HepG2 (cell line): ENCODE measurements at regions not wholly inside any gene's neighbourhood (a gene's known extent, or its start where the extent isn't known, plus 50 kb on each side); places are given as distances from the start of the nearest gene placed in this dataset.

Experiments
- ATAC-seq: fragments of 200-7000 bp; cut with Tn5 transposase; 3 replicates; pipeline ENCODE4 v1.9.1; 2020; ENCODE audit warnings: mild to moderate bottlenecking, moderate library complexity
- BruUV-seq: library from RNA; stranded (reverse); fragments of 400-500 nt; replicated peaks from 2 replicates; lab custom pipeline; 2021; lab: Mats Ljungman, UMichigan
- CTCF ChIA-PET: fragments of 300-600 bp; formaldehyde crosslinking; extraction: SDS; loops from one replicate; lab custom pipeline; 2021; ENCODE audit warnings: low total read pairs, inconsistent platforms, low intra/inter-chr PET ratio; lab: Yijun Ruan, JAX
- POLR2A ChIA-PET: fragments of 350-600 bp; sonication (Branson Sonifier 250); formaldehyde crosslinking; loops from one replicate; lab custom pipeline; 2020; ENCODE audit warnings: antibody characterized with exemption, inconsistent platforms; lab: Yijun Ruan, JAX
- DNase-seq: peaks from one replicate; pipeline ENCODE4 v3.0.0-alpha.2; 2015; ENCODE audit warnings: low spot score
- FAIRE-seq: peaks from 3 replicates; lab custom pipeline; 2011; peaks lifted over from hg19 to GRCh38; lab: Jason Lieb, UNC
- H2AFZ ChIP-seq: one replicate; pipeline ENCODE4 v1.6.1; 2011; ENCODE audit warnings: low read length, inconsistent platforms
- H3K27ac ChIP-seq: fragments of 300-600 bp; 3 replicates; pipeline ENCODE4 v1.8.0; 2011; ENCODE audit warnings: mixed run types, mild to moderate bottlenecking, mixed read lengths, low read length, inconsistent platforms; ENCODE audit not compliant: insufficient read depth; ENCODE audit errors: extremely low read length
- H3K27me3 ChIP-seq, 2 experiments: fragments of 200-600 bp in 1 of 2; 2 replicates in 1 of 2; 3 replicates in 1 of 2; pipeline versions ENCODE4 v1.6.0 to v1.8.0; 2011; ENCODE audit warnings: low read length in 2 of 2, mild to moderate bottlenecking in 2 of 2, moderate library complexity in 2 of 2, inconsistent platforms in 1 of 2; ENCODE audit not compliant: insufficient read depth in 2 of 2, control insufficient read depth in 1 of 2
- H3K36me3 ChIP-seq, 2 experiments: fragments of 200-600 bp in 1 of 2; replicated peaks in 1 of 2; 2 replicates in 1 of 2; 3 replicates in 1 of 2; pipeline versions ENCODE4 v1.5.1 to v1.8.0; 2011; ENCODE audit warnings: low read length in 2 of 2, inconsistent platforms in 1 of 2; ENCODE audit not compliant: insufficient read depth in 2 of 2, control insufficient read depth in 1 of 2
- H3K4me1 ChIP-seq: 2 replicates; pipeline ENCODE4 v1.5.1; 2012; ENCODE audit warnings: low read length, inconsistent platforms; ENCODE audit not compliant: insufficient read depth
- H3K4me2 ChIP-seq: 2 replicates; pipeline ENCODE4 v1.6.0; 2011; ENCODE audit warnings: low read depth, low read length, inconsistent platforms
- H3K4me3 ChIP-seq, 3 experiments: fragments of 200-600 bp in 1 of 3; sonication (generic), shearing (Covaris generic) in 1 of 3; replicated peaks in 1 of 3; 2 replicates each; pipeline ENCODE4 v1.5.1; 2011 to 2016; ENCODE audit warnings: low read length in 3 of 3, inconsistent platforms in 2 of 3, low read depth in 2 of 3, mild to moderate bottlenecking in 2 of 3, control low read depth in 1 of 3, mixed read lengths in 1 of 3; ENCODE audit not compliant: insufficient read depth in 1 of 3
- H3K79me2 ChIP-seq: one replicate; pipeline ENCODE4 v1.6.1; 2011; ENCODE audit warnings: low read length, inconsistent platforms; ENCODE audit not compliant: insufficient read depth
- H3K9ac ChIP-seq: 2 replicates; pipeline ENCODE4 v1.6.0; 2011; ENCODE audit warnings: mild to moderate bottlenecking, low read depth, low read length, inconsistent platforms; ENCODE audit not compliant: insufficient read depth
- H3K9me3 ChIP-seq: 2 replicates; pipeline ENCODE4 v1.5.1; 2012; ENCODE audit warnings: mild to moderate bottlenecking, low read length
- H4K20me1 ChIP-seq: 2 replicates; pipeline ENCODE4 v1.6.0; 2011; ENCODE audit warnings: inconsistent platforms, mild to moderate bottlenecking, low read length, moderate library complexity; ENCODE audit not compliant: insufficient read depth
- DZIP1 ChIP-seq: sonication (generic); formaldehyde crosslinking; IDR thresholded peaks from 2 replicates; pipeline ENCODE4 v1.5.0; 2020; ENCODE audit warnings: mild to moderate bottlenecking, missing genetic modification reagents
- GABPB1 ChIP-seq: IDR thresholded peaks from 2 replicates; pipeline ENCODE4 v1.6.1; 2016; ENCODE audit warnings: mild to moderate bottlenecking, missing genetic modification reagents, moderate library complexity, missing compliant biosample characterization
- HDAC6 ChIP-seq: fragments of 200-600 bp; sonication (generic); IDR thresholded peaks from 2 replicates; pipeline ENCODE4 v1.7.0; 2017; ENCODE audit warnings: mild to moderate bottlenecking, antibody characterized with exemption, low read length, low read depth
- MAFF ChIP-seq: IDR thresholded peaks from 2 replicates; pipeline ENCODE4 v1.6.1; 2011; ENCODE audit warnings: low read depth, low read length, improper control_type of control experiment
- MAFK ChIP-seq, 2 experiments: IDR thresholded peaks in 1 of 2; conservative IDR thresholded peaks in 1 of 2; 2 replicates each; pipeline ENCODE4 v1.6.1; 2011; ENCODE audit warnings: improper control_type of control experiment in 2 of 2, low read length in 2 of 2
- MLXIP ChIP-seq: sonication (generic); formaldehyde crosslinking; IDR thresholded peaks from 2 replicates; pipeline ENCODE4 v1.9.0; 2021; ENCODE audit warnings: missing genetic modification reagents, borderline replicate concordance
- RFX3 ChIP-seq: IDR thresholded peaks from 2 replicates; pipeline ENCODE4 v1.6.1; 2016; ENCODE audit warnings: missing biosample characterization, missing genetic modification reagents
- TCF12 ChIP-seq, 2 experiments: fragments of 450-650 bp in 1 of 2; sonication (generic) in 1 of 2; formaldehyde crosslinking in 1 of 2; IDR thresholded peaks; 2 replicates each; pipeline versions ENCODE4 v1.6.1 to v1.8.0; 2017 to 2022; ENCODE audit warnings: antibody characterized with exemption in 1 of 2, mild to moderate bottlenecking in 1 of 2, missing genetic modification reagents in 1 of 2, moderate library complexity in 1 of 2
- XRCC5 ChIP-seq: fragments of 200-400 bp; formaldehyde crosslinking; optimal IDR thresholded peaks from 2 replicates; pipeline ENCODE3; 2017; ENCODE audit warnings: mild to moderate bottlenecking, low read length
- ZBTB44 ChIP-seq: sonication (generic); formaldehyde crosslinking; IDR thresholded peaks from 2 replicates; pipeline ENCODE4 v1.4.0; 2020; ENCODE audit warnings: missing genetic modification reagents
- ZMYM3 ChIP-seq: sonication (generic); formaldehyde crosslinking; IDR thresholded peaks from 2 replicates; pipeline ENCODE4 v1.5.1; 2020; ENCODE audit warnings: mild to moderate bottlenecking, missing genetic modification reagents
- ZSCAN29 ChIP-seq: sonication (generic); formaldehyde crosslinking; conservative IDR thresholded peaks from 2 replicates; pipeline ENCODE4 v1.4.0; 2020; ENCODE audit warnings: mild to moderate bottlenecking, missing genetic modification reagents
- WGBS: methylation state at CpG from one replicate; pipeline ENCODE4 v1.1.6; 2017; ENCODE audit warnings: low lambda C conversion rate; 5-methylcytosine and 5-hydroxymethylcytosine counted together
- in situ Hi-C: cut with HindIII; loops from 2 replicates; pipeline ENCODE4 v1.10.0; 2017; ENCODE audit warnings: low pct_unique_long_range_greater_than_20kb; ENCODE audit not compliant: extremely low pct_ligation_motif_present
- intact Hi-C: fragments of 100-400 bp; cut with micrococcal nuclease; formaldehyde crosslinking; loops from one replicate; pipeline ENCODE4 v1.10.0; 2022; ENCODE audit not compliant: unreplicated experiment

GRCh38 chr2:49661809-49662208 lies 507.5 kb upstream of the FSHR start:
- DNase-seq = no peak
- CTCF ChIA-PET = no interaction called here

GRCh38 chr2:49656853-49657252 lies 502.5 kb upstream of the FSHR start:
- CTCF ChIA-PET = no interaction called here
- H3K27ac ChIP-seq = no peak overlapping the region
- no peak overlapping the region for H3K4me2 ChIP-seq
- no peaks in the 10 kb centered on the region for H3K36me3 ChIP-seq
- H3K79me2 ChIP-seq = no peaks in the 10 kb centered on the region
- no peak for FAIRE-seq
- no peaks in the 10 kb centered on the region for H4K20me1 ChIP-seq
- DNase-seq = no peak
- WGBS = 2% methylated on average over 3 of the region's 3 CpGs
- no peak overlapping the region for H3K9ac ChIP-seq
- POLR2A ChIA-PET = no interaction called here
- ATAC-seq = no peak
- in situ Hi-C loops (no loop called here), intact Hi-C loops (no loop called here)
- BruUV-seq = no TSS peak
- no peaks in the 10 kb centered on the region for H3K4me1 ChIP-seq
- no peaks in the 10 kb centered on the region for H3K27me3 ChIP-seq
- no peak overlapping the region for H3K4me3 ChIP-seq
- H3K9me3 ChIP-seq = no peaks in the 10 kb centered on the region
- H2AFZ ChIP-seq = no peak overlapping the region
- no peak for TF ChIP-seq MLXIP (CRISPR knock-in tag)
- TF ChIP-seq RFX3 (CRISPR knock-in tag) = no peak
- no peak for TF ChIP-seq DZIP1 (CRISPR knock-in tag)
- TF ChIP-seq HDAC6 = no peak
- no peak for TF ChIP-seq ZMYM3

More at GRCh38 chr2:49661809-49662208, 507.5 kb upstream of the FSHR start:
- Histone ChIP-seq H2AFZ (no peak overlapping the region), H3K4me3 (no peak overlapping the region), H3K27me3 (no peaks in the 10 kb centered on the region), H3K4me1 (no peaks in the 10 kb centered on the region), H3K79me2 (no peaks in the 10 kb centered on the region), H3K9me3 (peaks cover 4% of the 10 kb centered on the region; the same call in 1 of the 2 replicates), H3K27ac (no peak overlapping the region), H4K20me1 (no peaks in the 10 kb centered on the region), H3K4me2 (no peak overlapping the region), H3K9ac (no peak overlapping the region), H3K36me3 (no peaks in the 10 kb centered on the region)
- ATAC-seq (no peak), FAIRE-seq (no peak)
- in situ Hi-C loops = no loop called here
- intact Hi-C loops = no loop called here
- BruUV-seq = no TSS peak
- WGBS = 3% methylated on average over 1 of the region's 1 CpG
- POLR2A ChIA-PET = no interaction called here
- TF ChIP-seq GABPB1 (CRISPR knock-in tag) (no peak), MAFF (peak; percentile 71), MAFK (conservative IDR thresholded peaks at IDR 0.05 in 1 of 2, IDR thresholded peaks at IDR 0.05 in 1 of 2; ENCODE audit: low read length in 2 of 2) (peak; percentile 79 to 82), ZSCAN29 (no peak), TCF12 (IDR thresholded peaks at IDR 0.05) (no peak), TCF12 (CRISPR knock-in tag; IDR thresholded peaks at IDR 0.05) (no peak), ZBTB44 (CRISPR knock-in tag) (no peak), XRCC5 (no peak)
